Activated naive CD8-positive, alpha-beta T cell treated with anti-CD3 and anti-CD28 coated beads, Interleukin-2, amount 10 ng/mL, durations not matched to agents 7 days and 5 days (primary cell): ENCODE measurements at regions not wholly inside any gene's neighbourhood (a gene's known extent, or its start where the extent isn't known, plus 50 kb on each side); places are given as distances from the start of the nearest gene placed in this dataset.

Source experiments
- ATAC-seq: fragments of 150-1000 bp; cut with Tn5 transposase; one replicate; pipeline ENCODE4 v1.10.0; 2021; ENCODE audit warnings: low read depth, moderate library complexity
- POLR2A ChIA-PET: fragments of 350-600 bp; sonication (Branson Sonifier 250); formaldehyde crosslinking; loops from one replicate; lab custom pipeline; 2021; ENCODE audit warnings: antibody characterized with exemption; lab: Charles Lee
- DNase-seq: peaks from one replicate; pipeline ENCODE4 v3.0.0; 2021
- H3K27ac Mint-ChIP-seq: one replicate; pipeline ENCODE4 v1.8.0; 2022; ENCODE audit warnings: mild to moderate bottlenecking, mixed read lengths
- H3K27me3 Mint-ChIP-seq: one replicate; pipeline ENCODE4 v1.8.0; 2022; ENCODE audit warnings: mild to moderate bottlenecking, moderate library complexity, mixed read lengths
- H3K36me3 Mint-ChIP-seq: one replicate; pipeline ENCODE4 v1.8.0; 2021; ENCODE audit warnings: mild to moderate bottlenecking, mixed read lengths
- H3K4me1 Mint-ChIP-seq: one replicate; pipeline ENCODE4 v1.8.0; 2021; ENCODE audit warnings: mixed read lengths
- H3K4me3 Mint-ChIP-seq: one replicate; pipeline ENCODE4 v1.8.0; 2022; ENCODE audit warnings: mild to moderate bottlenecking, moderate library complexity, mixed read lengths
- H3K9me3 Mint-ChIP-seq: one replicate; pipeline ENCODE4 v1.8.0; 2021; ENCODE audit warnings: mixed read lengths

- Mint-ChIP-seq H3K4me1 (no peaks in the 10 kb centered on the region), H3K27me3 (no peaks in the 10 kb centered on the region), H3K27ac (no peak overlapping the region), H3K4me3 (no peak overlapping the region), H3K9me3 (no peaks in the 10 kb centered on the region), H3K36me3 (no peaks in the 10 kb centered on the region)
- ATAC-seq (no peak), DNase-seq (no peak)
- POLR2A ChIA-PET, result no interaction called here
Observed at GRCh38 chr4:85268188-85268587, 206.8 kb upstream of the ARHGAP24 start.

DNA sequence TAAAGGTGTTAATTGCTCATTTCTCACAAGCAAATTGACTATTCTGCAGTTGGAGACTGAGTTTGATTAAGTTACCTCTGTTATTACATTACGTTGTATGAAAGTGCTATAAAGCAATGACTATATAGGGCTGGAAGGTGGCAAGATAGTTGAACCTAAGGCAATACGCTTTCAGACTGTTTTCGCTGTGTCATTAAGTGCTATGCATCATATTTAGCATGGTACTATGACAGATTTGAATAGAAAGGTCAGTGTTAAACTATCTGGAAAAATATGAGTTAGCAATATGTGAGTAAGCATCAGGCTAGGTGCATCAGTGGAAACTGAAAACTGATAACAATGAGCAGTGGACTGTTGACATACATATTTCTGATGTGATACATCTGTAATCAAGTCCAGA is 206.0 kb upstream of the ARHGAP24 start:
- Mint-ChIP-seq H3K4me3 (no peak overlapping the region), H3K4me1 (no peaks in the 10 kb centered on the region), H3K27me3 (no peaks in the 10 kb centered on the region), H3K27ac (no peak overlapping the region), H3K36me3 (no peaks in the 10 kb centered on the region), H3K9me3 (peaks cover 3% of the 10 kb centered on the region)
- DNase-seq (no peak), ATAC-seq (no peak)
- POLR2A ChIA-PET, result no interaction called here

DNA sequence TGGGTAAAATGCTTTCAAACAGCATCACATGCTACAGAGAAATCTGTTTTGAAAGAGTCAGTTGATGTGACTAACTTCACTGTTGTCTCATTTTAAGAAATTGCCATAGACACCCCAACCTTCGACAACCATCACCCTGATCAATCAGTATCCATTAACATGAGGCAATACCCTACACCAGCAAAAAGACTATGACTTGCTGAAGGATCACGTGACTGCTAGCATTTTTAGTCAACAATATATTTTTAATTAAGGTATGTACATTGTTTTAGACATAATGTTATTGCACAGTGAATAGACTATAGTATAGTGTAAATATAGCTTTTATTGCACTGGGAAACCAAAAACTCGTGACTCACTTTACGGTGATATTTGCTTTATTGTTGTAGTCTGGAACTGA is 200.0 kb upstream of the ARHGAP24 start:
- DNase-seq (no peak), ATAC-seq (no peak)
- Mint-ChIP-seq H3K36me3 (no peaks in the 10 kb centered on the region), H3K9me3 (peaks cover 3% of the 10 kb centered on the region), H3K27me3 (no peaks in the 10 kb centered on the region), H3K4me1 (no peaks in the 10 kb centered on the region), H3K4me3 (no peak overlapping the region), H3K27ac (no peak overlapping the region)
- POLR2A ChIA-PET, result no interaction called here

DNA sequence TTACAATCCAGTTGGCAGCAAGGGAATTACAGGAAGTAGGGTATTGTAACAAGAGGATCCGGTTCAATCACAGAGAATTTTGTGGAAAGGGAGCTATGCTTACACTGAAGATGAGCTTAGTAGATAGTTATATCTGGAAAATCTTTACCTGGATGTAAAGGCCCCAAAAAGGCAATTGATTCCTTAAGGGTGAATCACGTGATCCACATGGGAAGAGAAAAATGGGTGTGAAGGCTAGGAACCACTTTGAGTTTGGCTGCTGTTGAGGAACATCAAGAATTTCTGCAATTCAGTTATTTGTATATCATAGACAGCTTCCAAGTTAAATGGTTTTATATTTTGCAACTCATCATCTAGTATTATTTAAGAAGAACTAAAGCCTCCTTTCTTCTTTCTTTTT is 194.0 kb upstream of the ARHGAP24 start:
- Mint-ChIP-seq H3K27ac (no peak overlapping the region), H3K36me3 (no peaks in the 10 kb centered on the region), H3K9me3 (no peaks in the 10 kb centered on the region), H3K4me1 (no peaks in the 10 kb centered on the region), H3K27me3 (no peaks in the 10 kb centered on the region), H3K4me3 (no peak overlapping the region)
- DNase-seq (no peak), ATAC-seq (no peak)
- POLR2A ChIA-PET, result no interaction called here

DNA sequence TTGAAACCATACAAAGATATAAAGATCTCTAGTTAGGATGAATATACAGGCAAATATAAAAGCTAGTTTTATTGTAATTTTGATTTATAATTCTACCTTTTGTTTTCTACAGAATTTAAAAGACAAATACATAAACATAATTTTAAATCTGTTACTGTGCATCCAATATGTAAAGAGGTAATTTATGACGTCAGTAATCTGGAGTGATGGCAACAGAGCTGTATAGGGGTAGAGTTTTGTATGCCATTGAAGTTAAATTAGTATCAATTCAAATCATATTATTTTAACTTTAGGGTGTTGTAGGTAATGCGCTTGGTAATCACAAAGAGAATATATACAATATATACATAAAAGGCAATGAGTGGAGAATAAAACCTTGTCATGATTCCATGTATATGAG is 183.7 kb upstream of the ARHGAP24 start:
- peaks cover 4% of the 10 kb centered on the region for H3K9me3 Mint-ChIP-seq
- POLR2A ChIA-PET, result no interaction called here
- ATAC-seq (no peak), DNase-seq (no peak)
- H3K4me3 Mint-ChIP-seq, result no peak overlapping the region
- no peaks in the 10 kb centered on the region for H3K27me3 Mint-ChIP-seq
- H3K36me3 Mint-ChIP-seq, result no peaks in the 10 kb centered on the region
- H3K4me1 Mint-ChIP-seq, result no peaks in the 10 kb centered on the region
- no peak overlapping the region for H3K27ac Mint-ChIP-seq

- DNase-seq (no peak), ATAC-seq (no peak)
- Mint-ChIP-seq H3K27ac (no peak overlapping the region), H3K36me3 (no peaks in the 10 kb centered on the region), H3K4me1 (no peaks in the 10 kb centered on the region), H3K9me3 (no peaks in the 10 kb centered on the region), H3K27me3 (no peaks in the 10 kb centered on the region), H3K4me3 (no peak overlapping the region)
- POLR2A ChIA-PET, result no interaction called here
Observed at GRCh38 chr4:85298037-85298436, 176.9 kb upstream of the ARHGAP24 start.

GRCh38 chr4:85302193-85302736 is 172.7 kb upstream of the ARHGAP24 start:
- Mint-ChIP-seq H3K27ac (no peak overlapping the region), H3K4me1 (no peaks in the 10 kb centered on the region), H3K36me3 (no peaks in the 10 kb centered on the region), H3K9me3 (no peaks in the 10 kb centered on the region), H3K27me3 (no peaks in the 10 kb centered on the region), H3K4me3 (no peak overlapping the region)
- POLR2A ChIA-PET, result no interaction called here
- ATAC-seq (no peak), DNase-seq (no peak)

- H3K4me1 Mint-ChIP-seq, result no peaks in the 10 kb centered on the region
- ATAC-seq, result no peak
- no peaks in the 10 kb centered on the region for H3K27me3 Mint-ChIP-seq
- DNase-seq, result no peak
- H3K36me3 Mint-ChIP-seq, result no peaks in the 10 kb centered on the region
- H3K4me3 Mint-ChIP-seq, result no peak overlapping the region
- H3K27ac Mint-ChIP-seq, result no peak overlapping the region
- no peaks in the 10 kb centered on the region for H3K9me3 Mint-ChIP-seq
- POLR2A ChIA-PET, result no interaction called here
Observed at GRCh38 chr4:85302756-85303155, 172.2 kb upstream of the ARHGAP24 start.

GRCh38 chr4:85318415-85318814 is 156.5 kb upstream of the ARHGAP24 start:
- POLR2A ChIA-PET, result no interaction called here
- Mint-ChIP-seq H3K4me3 (no peak overlapping the region), H3K27ac (no peak overlapping the region), H3K36me3 (no peaks in the 10 kb centered on the region), H3K27me3 (no peaks in the 10 kb centered on the region), H3K9me3 (peaks cover 3% of the 10 kb centered on the region), H3K4me1 (no peaks in the 10 kb centered on the region)
- ATAC-seq (no peak), DNase-seq (no peak)

- Mint-ChIP-seq H3K27me3 (no peaks in the 10 kb centered on the region), H3K4me1 (no peaks in the 10 kb centered on the region), H3K4me3 (no peak overlapping the region), H3K27ac (no peak overlapping the region), H3K36me3 (no peaks in the 10 kb centered on the region), H3K9me3 (peaks cover 4% of the 10 kb centered on the region)
- ATAC-seq (no peak), DNase-seq (no peak)
- POLR2A ChIA-PET, result no interaction called here
Observed at GRCh38 chr4:85358831-85359230, 116.1 kb upstream of the ARHGAP24 start.

GRCh38 chr4:85362550-85362949 is 112.4 kb upstream of the ARHGAP24 start:
- H3K4me3 Mint-ChIP-seq, result no peak overlapping the region
- POLR2A ChIA-PET, result no interaction called here
- no peaks in the 10 kb centered on the region for H3K36me3 Mint-ChIP-seq
- DNase-seq (no peak), ATAC-seq (no peak)
- H3K27me3 Mint-ChIP-seq, result no peaks in the 10 kb centered on the region
- no peak overlapping the region for H3K27ac Mint-ChIP-seq
- no peaks in the 10 kb centered on the region for H3K4me1 Mint-ChIP-seq
- peaks cover 1% of the 10 kb centered on the region for H3K9me3 Mint-ChIP-seq

DNA sequence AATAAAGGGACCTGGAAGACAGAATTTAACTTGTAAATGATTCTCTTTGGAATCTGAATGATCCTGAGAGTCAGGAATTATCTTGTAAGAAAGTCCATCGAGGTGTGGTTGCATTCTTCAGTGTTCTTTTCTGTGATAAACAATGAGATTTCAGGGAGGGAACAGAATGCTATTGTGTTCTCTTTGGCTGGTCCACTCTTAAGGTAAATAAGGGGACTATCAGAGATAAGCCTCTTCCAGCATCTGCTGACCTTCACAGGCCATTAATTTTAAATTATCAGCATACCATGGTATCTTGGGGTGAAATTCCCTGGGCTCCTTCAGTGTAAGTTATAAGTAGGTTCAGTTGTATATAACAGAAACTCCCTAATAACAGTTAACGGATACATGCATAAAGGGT is 107.1 kb upstream of the ARHGAP24 start:
- no peaks in the 10 kb centered on the region for H3K4me1 Mint-ChIP-seq
- no peaks in the 10 kb centered on the region for H3K36me3 Mint-ChIP-seq
- H3K27me3 Mint-ChIP-seq, result no peaks in the 10 kb centered on the region
- no peak for DNase-seq
- no peak for ATAC-seq
- H3K4me3 Mint-ChIP-seq, result no peak overlapping the region
- POLR2A ChIA-PET, result no interaction called here
- no peak overlapping the region for H3K27ac Mint-ChIP-seq
- H3K9me3 Mint-ChIP-seq, result no peaks in the 10 kb centered on the region

DNA sequence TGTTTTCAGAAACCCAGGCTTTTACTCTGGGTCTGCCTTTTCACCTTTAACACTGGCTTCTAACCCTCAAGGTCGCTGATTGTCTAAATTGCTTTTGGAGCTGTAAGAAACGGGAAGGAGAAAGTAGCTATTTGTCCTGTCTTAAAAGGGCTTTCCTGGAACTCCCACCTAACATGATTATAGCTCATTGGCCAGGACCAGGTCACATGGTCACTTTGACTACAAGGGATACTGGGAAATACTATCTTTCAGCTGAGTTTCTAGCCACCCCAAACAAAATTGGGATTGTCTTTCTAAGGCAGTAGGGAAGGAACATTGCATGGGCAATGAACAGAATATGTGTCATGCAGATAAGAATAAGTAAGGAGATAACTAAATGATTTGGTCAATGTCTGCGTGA is 106.7 kb upstream of the ARHGAP24 start:
- H3K27ac Mint-ChIP-seq, result no peak overlapping the region
- H3K36me3 Mint-ChIP-seq, result no peaks in the 10 kb centered on the region
- no peaks in the 10 kb centered on the region for H3K4me1 Mint-ChIP-seq
- POLR2A ChIA-PET, result no interaction called here
- DNase-seq, result no peak
- H3K4me3 Mint-ChIP-seq, result no peak overlapping the region
- no peaks in the 10 kb centered on the region for H3K27me3 Mint-ChIP-seq
- no peak for ATAC-seq
- H3K9me3 Mint-ChIP-seq, result no peaks in the 10 kb centered on the region

GRCh38 chr4:85368932-85369331 is 106.0 kb upstream of the ARHGAP24 start:
- POLR2A ChIA-PET, result no interaction called here
- no peaks in the 10 kb centered on the region for H3K36me3 Mint-ChIP-seq

More at GRCh38 chr4:85368932-85369331, 106.0 kb upstream of the ARHGAP24 start:
- H3K4me1 Mint-ChIP-seq, result no peaks in the 10 kb centered on the region
- no peak overlapping the region for H3K27ac Mint-ChIP-seq
- DNase-seq (no peak), ATAC-seq (no peak)
- no peaks in the 10 kb centered on the region for H3K9me3 Mint-ChIP-seq
- H3K27me3 Mint-ChIP-seq, result no peaks in the 10 kb centered on the region
- no peak overlapping the region for H3K4me3 Mint-ChIP-seq
